Urinary bladder (tissue), 3 donors: ENCODE measurements at regions not wholly inside any gene's neighbourhood (a gene's known extent, or its start where the extent isn't known, plus 50 kb on each side); places are given as distances from the start of the nearest gene placed in this dataset.

Source experiments
- DNase-seq: peaks from one replicate; pipeline ENCODE4 v3.0.0-alpha.2; 2015; ENCODE audit errors: extremely low spot score
- H3K27ac ChIP-seq: one replicate; pipeline ENCODE4 v1.5.1; 2013; ENCODE audit warnings: low read depth, mild to moderate bottlenecking, moderate library complexity
- H3K36me3 ChIP-seq: one replicate; pipeline ENCODE4 v1.6.1; 2013; ENCODE audit warnings: mild to moderate bottlenecking, moderate library complexity; ENCODE audit not compliant: insufficient read depth
- H3K4me1 ChIP-seq: one replicate; pipeline ENCODE4 v1.6.1; 2013; ENCODE audit warnings: mild to moderate bottlenecking, moderate library complexity; ENCODE audit not compliant: insufficient read depth
- H3K4me3 ChIP-seq: one replicate; pipeline ENCODE4 v1.5.1; 2013; ENCODE audit warnings: low read depth, low read length
- WGBS: extraction: QIAGEN DNeasy Blood & Tissue Kit; methylation state at CpG from one replicate; pipeline ENCODE4 v1.1.7; 2013; 5-methylcytosine and 5-hydroxymethylcytosine counted together
- donor health status: healthy with polysubstance abuse.
- donor health status: healthy.

GRCh38 chr20:60482221-60483008, 524.2 kb downstream of the CDH26 start:
- Histone ChIP-seq H3K36me3 (no peaks in the 10 kb centered on the region), H3K27ac (no peak overlapping the region), H3K4me3 (no peak overlapping the region), H3K4me1 (no peaks in the 10 kb centered on the region)
- DNase-seq: no peak
- WGBS: 59% methylated on average over 16 of the region's 16 CpGs

GRCh38 chr20:60483371-60483770, 525.1 kb downstream of the CDH26 start:
- no peak overlapping the region for H3K4me3 ChIP-seq
- H3K4me1 ChIP-seq: no peaks in the 10 kb centered on the region
- WGBS: 74% methylated on average over 1 of the region's 1 CpG
- H3K36me3 ChIP-seq: no peaks in the 10 kb centered on the region
- no peak overlapping the region for H3K27ac ChIP-seq
- no peak for DNase-seq

- H3K27ac ChIP-seq: no peak overlapping the region
- WGBS: 62% methylated on average over 7 of the region's 7 CpGs
Observed at GRCh38 chr20:60484316-60484715, 526.1 kb downstream of the CDH26 start.

GRCh38 chr20:60485012-60485760, 527.0 kb downstream of the CDH26 start:
- Histone ChIP-seq H3K36me3 (no peaks in the 10 kb centered on the region), H3K27ac (no peak overlapping the region), H3K4me1 (no peaks in the 10 kb centered on the region), H3K4me3 (no peak overlapping the region)
- WGBS: 51% methylated on average over 20 of the region's 20 CpGs
- DNase-seq: no peak

More at GRCh38 chr20:60484316-60484715, 526.1 kb downstream of the CDH26 start:
- Histone ChIP-seq H3K36me3 (no peaks in the 10 kb centered on the region), H3K4me3 (no peak overlapping the region), H3K4me1 (no peaks in the 10 kb centered on the region)
- DNase-seq: no peak

GRCh38 chr20:60486315-60486714, 528.1 kb downstream of the CDH26 start:
- no peaks in the 10 kb centered on the region for H3K4me1 ChIP-seq
- H3K36me3 ChIP-seq: no peaks in the 10 kb centered on the region
- no peak overlapping the region for H3K27ac ChIP-seq
- no peak for DNase-seq
- 73% methylated on average over 10 of the region's 10 CpGs for WGBS
- H3K4me3 ChIP-seq: no peak overlapping the region

- WGBS: 90% methylated on average over 8 of the region's 8 CpGs
- Histone ChIP-seq H3K36me3 (no peaks in the 10 kb centered on the region), H3K4me1 (no peaks in the 10 kb centered on the region), H3K27ac (no peak overlapping the region), H3K4me3 (no peak overlapping the region)
- DNase-seq: no peak
Observed at GRCh38 chr20:60486937-60487336, 528.7 kb downstream of the CDH26 start.

- H3K27ac ChIP-seq: no peak overlapping the region
- no peak for DNase-seq
- 71% methylated on average over 8 of the region's 8 CpGs for WGBS
Observed at GRCh38 chr20:60490217-60491050, 532.2 kb downstream of the CDH26 start.

GRCh38 chr20:60491051-60491581, 532.9 kb downstream of the CDH26 start:
- Histone ChIP-seq H3K4me3 (no peak overlapping the region), H3K27ac (no peak overlapping the region), H3K4me1 (no peaks in the 10 kb centered on the region), H3K36me3 (no peaks in the 10 kb centered on the region)
- 52% methylated on average over 5 of the region's 5 CpGs for WGBS
- DNase-seq: no peak

More at GRCh38 chr20:60490217-60491050, 532.2 kb downstream of the CDH26 start:
- no peaks in the 10 kb centered on the region for H3K4me1 ChIP-seq
- H3K4me3 ChIP-seq: no peak overlapping the region
- H3K36me3 ChIP-seq: no peaks in the 10 kb centered on the region

- H3K4me1 ChIP-seq: no peaks in the 10 kb centered on the region
Observed at GRCh38 chr20:60494476-60494875, 536.3 kb downstream of the CDH26 start.

GRCh38 chr20:60497298-60498035, 539.2 kb downstream of the CDH26 start:
- H3K4me1 ChIP-seq: no peaks in the 10 kb centered on the region
- H3K36me3 ChIP-seq: no peaks in the 10 kb centered on the region
- 79% methylated on average over 4 of the region's 4 CpGs for WGBS
- DNase-seq: no peak
- H3K27ac ChIP-seq: no peak overlapping the region
- H3K4me3 ChIP-seq: no peak overlapping the region

More at GRCh38 chr20:60494476-60494875, 536.3 kb downstream of the CDH26 start:
- H3K36me3 ChIP-seq: no peaks in the 10 kb centered on the region
- no peak overlapping the region for H3K4me3 ChIP-seq
- no peak overlapping the region for H3K27ac ChIP-seq
- WGBS: 86% methylated on average over 3 of the region's 3 CpGs
- DNase-seq: no peak

GRCh38 chr20:60500038-60500701, 541.9 kb downstream of the CDH26 start:
- 86% methylated on average over 4 of the region's 4 CpGs for WGBS
- DNase-seq: no peak
- H3K4me1 ChIP-seq: no peaks in the 10 kb centered on the region
- H3K4me3 ChIP-seq: no peak overlapping the region
- no peaks in the 10 kb centered on the region for H3K36me3 ChIP-seq
- no peak overlapping the region for H3K27ac ChIP-seq

GRCh38 chr20:60501048-60501447, 542.8 kb downstream of the CDH26 start:
- no peak overlapping the region for H3K27ac ChIP-seq
- DNase-seq: no peak
- no peak overlapping the region for H3K4me3 ChIP-seq
- no peaks in the 10 kb centered on the region for H3K36me3 ChIP-seq
- no peaks in the 10 kb centered on the region for H3K4me1 ChIP-seq
- 93% methylated on average over 2 of the region's 2 CpGs for WGBS
